IMR-90 (cell line): ENCODE measurements at regions not wholly inside any gene's neighbourhood (a gene's known extent, or its start where the extent isn't known, plus 50 kb on each side); places are given as distances from the start of the nearest gene placed in this dataset.

ENCODE experiments used
- ATAC-seq: fragments of 200-7000 bp; cut with Tn5 transposase; 2 replicates; pipeline ENCODE4 v1.9.1; 2020; ENCODE audit warnings: low read depth, mild to moderate bottlenecking, moderate library complexity
- BruUV-seq: library from RNA; stranded (reverse); fragments of 400-500 nt; replicated peaks from 2 replicates; lab custom pipeline; 2021; lab: Mats Ljungman, UMichigan
- CTCF ChIA-PET: fragments of 300-600 bp; formaldehyde crosslinking; extraction: SDS; loops from one replicate; lab custom pipeline; 2021; ENCODE audit warnings: antibody characterized with exemption; lab: Yijun Ruan, JAX
- POLR2A ChIA-PET: fragments of 300-600 bp; sonication (Branson Sonifier 250); formaldehyde crosslinking; loops from one replicate; lab custom pipeline; 2022; ENCODE audit warnings: antibody characterized with exemption; ENCODE audit not compliant: unreplicated experiment; lab: Charles Lee
- DNase-seq: peaks from one replicate; pipeline ENCODE4 v3.0.0; 2013
- H2AFZ ChIP-seq: replicated peaks from 2 replicates; pipeline ENCODE3; 2013; ENCODE audit warnings: low read length, mild to moderate bottlenecking; ENCODE audit not compliant: poor library complexity
- H2AK5ac ChIP-seq: 2 replicates; pipeline ENCODE4 v1.6.1; 2013; ENCODE audit warnings: low read depth, low read length, inconsistent platforms
- H2AK9ac ChIP-seq: replicated peaks from 2 replicates; pipeline ENCODE3; 2013; ENCODE audit warnings: mild to moderate bottlenecking, low read depth, low read length, moderate library complexity; ENCODE audit not compliant: poor library complexity
- H2BK120ac ChIP-seq: 2 replicates; pipeline ENCODE4 v1.6.1; 2013; ENCODE audit warnings: low read depth, low read length, inconsistent platforms
- H2BK15ac ChIP-seq: 3 replicates; pipeline ENCODE4 v1.6.1; 2013; ENCODE audit warnings: low read depth, low read length, inconsistent platforms
- H2BK20ac ChIP-seq: 2 replicates; pipeline ENCODE4 v1.6.1; 2013; ENCODE audit warnings: low read depth, mild to moderate bottlenecking, inconsistent platforms, low read length, moderate library complexity
- H2BK5ac ChIP-seq: 2 replicates; pipeline ENCODE4 v1.6.1; 2013; ENCODE audit warnings: mild to moderate bottlenecking, low read depth, low read length, inconsistent platforms; ENCODE audit not compliant: poor library complexity, severe bottlenecking
- H3K14ac ChIP-seq: replicated peaks from 2 replicates; pipeline ENCODE4 v1.6.1; 2013; ENCODE audit warnings: low read depth, low read length, inconsistent platforms
- H3K18ac ChIP-seq: 2 replicates; pipeline ENCODE4 v1.6.1; 2013; ENCODE audit warnings: low read depth, low read length, control low read depth
- H3K23ac ChIP-seq: 2 replicates; pipeline ENCODE4 v1.6.1; 2013; ENCODE audit warnings: low read depth, low read length, inconsistent platforms
- H3K27ac ChIP-seq: 2 replicates; pipeline ENCODE4 v1.5.1; 2013; ENCODE audit warnings: mild to moderate bottlenecking, control low read depth, low read length; ENCODE audit not compliant: insufficient read depth
- H3K27me3 ChIP-seq: 2 replicates; pipeline ENCODE4 v1.6.1; 2013; ENCODE audit warnings: low read length; ENCODE audit not compliant: control insufficient read depth, insufficient read depth
- H3K36me3 ChIP-seq: 2 replicates; pipeline ENCODE4 v1.6.1; 2013; ENCODE audit warnings: low read length, mixed read lengths; ENCODE audit not compliant: control insufficient read depth, insufficient read depth
- H3K4ac ChIP-seq: 2 replicates; pipeline ENCODE4 v1.6.1; 2013; ENCODE audit warnings: low read depth, low read length, inconsistent platforms
- H3K4me1 ChIP-seq: 2 replicates; pipeline ENCODE4 v1.6.1; 2013; ENCODE audit warnings: low read length, mixed read lengths; ENCODE audit not compliant: control insufficient read depth, insufficient read depth
- H3K4me2 ChIP-seq: 2 replicates; pipeline ENCODE4 v1.6.1; 2013; ENCODE audit warnings: low read depth, mild to moderate bottlenecking, control low read depth, low read length, moderate library complexity
- H3K4me3 ChIP-seq: 2 replicates; pipeline ENCODE4 v1.5.1; 2013; ENCODE audit warnings: low read depth, mild to moderate bottlenecking, control low read depth, low read length, moderate library complexity; ENCODE audit not compliant: insufficient read depth
- H3K56ac ChIP-seq: 2 replicates; pipeline ENCODE4 v1.6.1; 2013; ENCODE audit warnings: low read length, inconsistent platforms; ENCODE audit not compliant: insufficient read depth; ENCODE audit errors: extremely low read depth
- H3K79me1 ChIP-seq, 2 experiments: 2 replicates each; pipeline ENCODE4 v1.6.1; 2013; ENCODE audit warnings: low read length in 2 of 2, inconsistent platforms in 1 of 2, low read depth in 1 of 2
- H3K9ac ChIP-seq: 2 replicates; pipeline ENCODE4 v1.6.1; 2013; ENCODE audit warnings: low read depth, low read length, control low read depth
- H3K9me1 ChIP-seq: 2 replicates; pipeline ENCODE4 v1.6.1; 2013; ENCODE audit warnings: low read length, inconsistent platforms; ENCODE audit not compliant: insufficient read depth
- H3K9me3 ChIP-seq: 2 replicates; pipeline ENCODE4 v1.6.1; 2013; ENCODE audit warnings: low read length; ENCODE audit not compliant: control insufficient read depth, insufficient read depth
- H4K20me1 ChIP-seq: 2 replicates; pipeline ENCODE4 v1.6.1; 2013; ENCODE audit warnings: low read length, inconsistent platforms; ENCODE audit not compliant: insufficient read depth
- H4K5ac ChIP-seq: 2 replicates; pipeline ENCODE4 v1.6.1; 2013; ENCODE audit warnings: mild to moderate bottlenecking, low read depth, low read length, control low read depth
- H4K8ac ChIP-seq, 2 experiments: 2 replicates each; pipeline ENCODE4 v1.6.1; 2013; ENCODE audit warnings: low read depth in 2 of 2, low read length in 2 of 2, control low read depth in 1 of 2, inconsistent platforms in 1 of 2
- H4K91ac ChIP-seq: 2 replicates; pipeline ENCODE4 v1.6.1; 2013; ENCODE audit warnings: low read depth, low read length, inconsistent platforms; ENCODE audit not compliant: insufficient read depth
- BHLHE40 ChIP-seq: fragments of 150-350 bp; IDR thresholded peaks from 2 replicates; pipeline ENCODE4 v1.6.1; 2016; ENCODE audit warnings: mild to moderate bottlenecking, low read depth, low read length
- CEBPB ChIP-seq: IDR thresholded peaks from 2 replicates; pipeline ENCODE4 v1.6.1; 2012; ENCODE audit warnings: low read depth, low read length, improper control_type of control experiment
- CHD1 ChIP-seq: IDR thresholded peaks from 2 replicates; pipeline ENCODE4 v1.6.1; 2012; ENCODE audit warnings: low read depth, low read length, improper control_type of control experiment
- MAFK ChIP-seq: IDR thresholded peaks from 2 replicates; pipeline ENCODE4 v1.6.1; 2012; ENCODE audit warnings: low read depth, low read length, improper control_type of control experiment
- POLR2A ChIP-seq: IDR thresholded peaks from 2 replicates; pipeline ENCODE4 v1.6.1; 2012; ENCODE audit warnings: mild to moderate bottlenecking, low read depth, low read length
- RFX5 ChIP-seq: IDR thresholded peaks from 2 replicates; pipeline ENCODE4 v1.8.0; 2012; ENCODE audit warnings: low read depth, mild to moderate bottlenecking, low read length, moderate library complexity
- WGBS, 2 experiments: methylation state at CpG; one replicate each; pipeline versions ENCODE4 v1.1.5 to v1.1.7; 2013; ENCODE audit warnings: missing lambda C conversion rate in 2 of 2; ENCODE audit not compliant: insufficient read length in 1 of 2; ENCODE audit errors: extremely low coverage in 2 of 2; 5-methylcytosine and 5-hydroxymethylcytosine counted together
- dilution Hi-C: fragments of 300-500 bp; cut with HindIII; formaldehyde crosslinking; loops from one replicate; pipeline ENCODE4 v1.14.3; 2018; ENCODE audit warnings: low sequenced_read_pairs; ENCODE audit not compliant: unreplicated experiment
- in situ Hi-C: fragments of 300-500 bp; cut with MboI; formaldehyde crosslinking; loops from 3 replicates; pipeline ENCODE4 v1.14.3; 2019; ENCODE audit warnings: low sequenced_read_pairs, inconsistent platforms, mixed read lengths
- intact Hi-C: fragments of 100-400 bp; cut with micrococcal nuclease; formaldehyde crosslinking; loops from 2 replicates; pipeline ENCODE4 v1.10.0; 2022

DNA sequence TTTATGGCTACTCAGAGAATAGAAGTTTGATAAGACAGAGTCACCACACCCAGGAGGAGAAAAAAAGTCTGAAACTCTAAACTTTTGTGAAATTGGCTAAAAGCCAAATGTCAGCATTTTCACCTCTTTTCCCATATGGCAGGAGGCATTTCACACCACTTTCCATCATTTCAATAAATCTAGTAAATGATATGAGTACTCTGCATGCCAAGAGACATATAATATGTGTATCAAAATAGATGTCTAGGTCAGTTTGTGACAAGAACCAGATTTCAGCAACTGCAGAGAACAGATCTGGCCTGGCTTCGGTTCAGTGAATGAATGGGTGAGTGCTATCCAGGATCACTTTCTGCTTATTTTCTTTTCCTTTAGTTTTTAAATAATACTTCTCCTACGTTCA is 470.8 kb downstream of the ENC1 start:
- H3K14ac ChIP-seq, result no peak overlapping the region
- H3K4me1 ChIP-seq, result peaks cover 3% of the 10 kb centered on the region
- no peaks in the 10 kb centered on the region for H4K20me1 ChIP-seq
- H3K18ac ChIP-seq, result no peak overlapping the region
- 100% methylated on average over 1 of the region's 2 CpGs; no CpG with 5 or more reads in 1 of the 2 experiments for WGBS, 2 experiments
- CTCF ChIA-PET, result no interaction called here
- POLR2A ChIA-PET, result no interaction called here
- H2AK9ac ChIP-seq, result no peak overlapping the region
- BruUV-seq, result no TSS peak
- H3K9me3 ChIP-seq, result no peaks in the 10 kb centered on the region
- intact Hi-C loops, result no loop called here
- H3K9me1 ChIP-seq, result peaks cover 6% of the 10 kb centered on the region
- H4K91ac ChIP-seq, result no peak overlapping the region
- H2BK120ac ChIP-seq, result no peak overlapping the region
- H3K27me3 ChIP-seq, result peaks cover 7% of the 10 kb centered on the region; the same call in 1 of the 2 replicates
- no peak overlapping the region for H3K9ac ChIP-seq
- no peak overlapping the region for H3K4me3 ChIP-seq
- no peaks in the 10 kb centered on the region for H3K79me1 ChIP-seq
- no peak for DNase-seq
- no peak overlapping the region for H2BK5ac ChIP-seq
- no peak overlapping the region for H3K23ac ChIP-seq
- in situ Hi-C loops, result no loop called here
- no peak overlapping the region for H4K5ac ChIP-seq
- no peak for ATAC-seq
- H2BK15ac ChIP-seq, result no peak overlapping the region
- H2BK20ac ChIP-seq, result no peak overlapping the region
- H2AFZ ChIP-seq, result no peak overlapping the region
- H4K8ac ChIP-seq, result no peak overlapping the region
- no peak overlapping the region for H3K4ac ChIP-seq
- H3K27ac ChIP-seq, result no peak overlapping the region
- dilution Hi-C loops, result no loop called here
- TF ChIP-seq BHLHE40, result no peak
- TF ChIP-seq MAFK, result peak; percentile 36; the same call in 1 of the 2 replicates
- no peak for TF ChIP-seq CHD1
- TF ChIP-seq CEBPB, result no peak
- no peak for TF ChIP-seq POLR2A
- TF ChIP-seq RFX5, result no peak
- H3K56ac ChIP-seq, result no peak overlapping the region
- H2AK5ac ChIP-seq, result no peak overlapping the region
- H3K4me2 ChIP-seq, result no peak overlapping the region
- H3K36me3 ChIP-seq, result no peaks in the 10 kb centered on the region
